Spinal cord (tissue), 9 donors: ENCODE measurements at regions not wholly inside any gene's neighbourhood (a gene's known extent, or its start where the extent isn't known, plus 50 kb on each side); places are given as distances from the start of the nearest gene placed in this dataset.
A peak's percentile ranks its signal among the peaks of the same experiment; 100 is the strongest.

ENCODE experiments used
- DNase-seq, 6 donors: peaks; one replicate each; pipeline versions ENCODE4 v3.0.0 to v3.0.0-alpha.2; 2013 to 2015; ENCODE audit warnings: low spot score in 6 of 6, low read depth in 4 of 6
- H3K27ac ChIP-seq: one replicate; pipeline ENCODE4 v1.5.1; 2013; ENCODE audit warnings: low read depth, low read length, control low read depth
- H3K27me3 ChIP-seq: one replicate; pipeline ENCODE4 v1.6.1; 2013; ENCODE audit warnings: low read length; ENCODE audit not compliant: control insufficient read depth, insufficient read depth
- H3K36me3 ChIP-seq: one replicate; pipeline ENCODE4 v1.6.1; 2013; ENCODE audit warnings: low read length; ENCODE audit not compliant: control insufficient read depth, insufficient read depth
- H3K4me1 ChIP-seq: one replicate; pipeline ENCODE4 v1.6.1; 2013; ENCODE audit warnings: low read length; ENCODE audit not compliant: control insufficient read depth, insufficient read depth
- H3K4me3 ChIP-seq: one replicate; pipeline ENCODE4 v1.5.1; 2013; ENCODE audit warnings: low read depth, low read length, control low read depth
- H3K9me3 ChIP-seq: one replicate; pipeline ENCODE4 v1.6.1; 2013; ENCODE audit warnings: low read length; ENCODE audit not compliant: control insufficient read depth, insufficient read depth
- WGBS: methylation state at CpG from one replicate; pipeline ENCODE4 v1.1.5; 2013; ENCODE audit warnings: missing lambda C conversion rate; ENCODE audit not compliant: insufficient coverage; 5-methylcytosine and 5-hydroxymethylcytosine counted together
- donor health status: healthy.

GRCh38 chr3:26070854-26071253 lies 281.0 kb downstream of the OXSM start:
- H3K27ac ChIP-seq: no peak overlapping the region
- H3K4me1 ChIP-seq: no peaks in the 10 kb centered on the region
- no peak overlapping the region for H3K4me3 ChIP-seq
- H3K36me3 ChIP-seq: no peaks in the 10 kb centered on the region
- 100% methylated on average over 1 of the region's 1 CpG for WGBS
- DNase-seq: no peak
- no peaks in the 10 kb centered on the region for H3K27me3 ChIP-seq
- H3K9me3 ChIP-seq: no peaks in the 10 kb centered on the region

DNA sequence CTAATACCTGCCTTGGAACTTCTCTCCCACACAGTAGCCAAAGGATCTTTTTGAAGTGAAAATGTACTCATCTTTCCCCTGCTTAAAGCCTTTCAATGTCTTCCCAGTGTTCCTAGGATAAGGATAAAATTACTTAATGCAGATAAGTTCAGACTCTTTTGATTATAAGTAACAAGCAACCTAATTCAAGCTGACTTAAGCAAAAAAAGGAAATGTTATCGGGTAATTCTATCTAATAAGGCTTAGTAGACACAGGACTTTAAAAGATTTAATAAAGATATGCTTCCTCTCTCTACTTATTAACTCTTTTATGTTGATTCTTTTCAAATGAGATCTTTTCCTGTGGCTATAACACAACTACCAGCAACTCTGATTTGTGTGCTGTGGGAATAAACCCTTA lies 284.2 kb downstream of the OXSM start:
- H3K9me3 ChIP-seq: no peaks in the 10 kb centered on the region
- no peaks in the 10 kb centered on the region for H3K36me3 ChIP-seq
- no peak for DNase-seq
- no CpG with 5 or more reads among the region's 1 CpG for WGBS
- no peak overlapping the region for H3K4me3 ChIP-seq
- H3K27me3 ChIP-seq: no peaks in the 10 kb centered on the region
- no peaks in the 10 kb centered on the region for H3K4me1 ChIP-seq
- no peak overlapping the region for H3K27ac ChIP-seq

GRCh38 chr3:26078539-26078938 lies 288.6 kb downstream of the OXSM start:
- H3K27me3 ChIP-seq: no peaks in the 10 kb centered on the region
- no CpG with 5 or more reads among the region's 1 CpG for WGBS
- H3K9me3 ChIP-seq: no peaks in the 10 kb centered on the region
- H3K4me3 ChIP-seq: no peak overlapping the region
- H3K27ac ChIP-seq: no peak overlapping the region
- no peaks in the 10 kb centered on the region for H3K4me1 ChIP-seq
- H3K36me3 ChIP-seq: no peaks in the 10 kb centered on the region
- peak in 1 of 6 donors; percentile 19 for DNase-seq

- H3K4me1 ChIP-seq: no peaks in the 10 kb centered on the region
- 100% methylated on average over 1 of the region's 1 CpG for WGBS
- H3K27me3 ChIP-seq: no peaks in the 10 kb centered on the region
- no peaks in the 10 kb centered on the region for H3K36me3 ChIP-seq
- H3K9me3 ChIP-seq: no peaks in the 10 kb centered on the region
- DNase-seq: no peak
- H3K27ac ChIP-seq: no peak overlapping the region
- no peak overlapping the region for H3K4me3 ChIP-seq
Measured at GRCh38 chr3:26081166-26081565, 291.3 kb downstream of the OXSM start.

GRCh38 chr3:26081806-26082205 lies 291.9 kb downstream of the OXSM start:
- Histone ChIP-seq H3K4me1 (no peaks in the 10 kb centered on the region), H3K9me3 (no peaks in the 10 kb centered on the region), H3K27ac (no peak overlapping the region), H3K27me3 (no peaks in the 10 kb centered on the region), H3K36me3 (no peaks in the 10 kb centered on the region), H3K4me3 (no peak overlapping the region)
- DNase-seq: peak in 1 of 6 donors; percentile 28
- WGBS: no CpG with 5 or more reads among the region's 1 CpG

- 100% methylated on average over 1 of the region's 3 CpGs for WGBS
- DNase-seq: peak in 1 of 6 donors; percentile 68
- no peaks in the 10 kb centered on the region for H3K36me3 ChIP-seq
- H3K4me3 ChIP-seq: no peak overlapping the region
- H3K27me3 ChIP-seq: no peaks in the 10 kb centered on the region
- H3K9me3 ChIP-seq: no peaks in the 10 kb centered on the region
- H3K4me1 ChIP-seq: no peaks in the 10 kb centered on the region
- H3K27ac ChIP-seq: no peak overlapping the region
Measured at GRCh38 chr3:26082911-26083310, 293.0 kb downstream of the OXSM start.

DNA sequence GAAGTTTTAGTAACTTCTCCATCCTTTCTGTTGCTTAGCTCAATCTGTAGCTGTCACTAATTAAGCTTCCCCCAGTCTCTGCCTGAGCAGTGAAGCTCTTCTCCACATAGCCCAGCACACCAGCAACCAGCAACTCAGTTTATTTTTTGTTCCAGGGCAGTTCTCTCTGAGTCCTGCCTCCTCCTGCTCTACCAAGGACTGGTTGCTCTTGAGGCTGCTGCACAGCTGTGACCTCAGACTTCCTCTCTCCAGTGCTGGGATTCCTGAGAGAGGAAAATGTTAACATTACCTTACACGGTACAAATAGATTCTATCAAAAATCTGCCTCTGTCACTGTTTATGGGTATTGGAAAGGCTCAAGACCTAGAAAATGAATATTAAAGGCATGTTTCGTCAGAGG lies 294.7 kb downstream of the OXSM start:
- no peaks in the 10 kb centered on the region for H3K27me3 ChIP-seq
- no peak for DNase-seq
- H3K36me3 ChIP-seq: no peaks in the 10 kb centered on the region
- H3K9me3 ChIP-seq: no peaks in the 10 kb centered on the region
- no peaks in the 10 kb centered on the region for H3K4me1 ChIP-seq
- no peak overlapping the region for H3K27ac ChIP-seq
- no CpG with 5 or more reads among the region's 2 CpGs for WGBS
- H3K4me3 ChIP-seq: no peak overlapping the region

GRCh38 chr3:26087751-26088150 lies 297.9 kb downstream of the OXSM start:
- no peaks in the 10 kb centered on the region for H3K27me3 ChIP-seq
- WGBS: 75% methylated on average over 2 of the region's 3 CpGs
- H3K4me1 ChIP-seq: no peaks in the 10 kb centered on the region
- H3K36me3 ChIP-seq: no peaks in the 10 kb centered on the region
- no peak overlapping the region for H3K4me3 ChIP-seq
- no peak for DNase-seq
- H3K27ac ChIP-seq: no peak overlapping the region
- H3K9me3 ChIP-seq: no peaks in the 10 kb centered on the region

GRCh38 chr3:26089249-26089648 lies 299.4 kb downstream of the OXSM start:
- Histone ChIP-seq H3K9me3 (no peaks in the 10 kb centered on the region), H3K27me3 (no peaks in the 10 kb centered on the region), H3K36me3 (no peaks in the 10 kb centered on the region), H3K4me3 (no peak overlapping the region), H3K4me1 (no peaks in the 10 kb centered on the region), H3K27ac (no peak overlapping the region)
- no peak for DNase-seq
- WGBS: no CpG with 5 or more reads among the region's 1 CpG

DNA sequence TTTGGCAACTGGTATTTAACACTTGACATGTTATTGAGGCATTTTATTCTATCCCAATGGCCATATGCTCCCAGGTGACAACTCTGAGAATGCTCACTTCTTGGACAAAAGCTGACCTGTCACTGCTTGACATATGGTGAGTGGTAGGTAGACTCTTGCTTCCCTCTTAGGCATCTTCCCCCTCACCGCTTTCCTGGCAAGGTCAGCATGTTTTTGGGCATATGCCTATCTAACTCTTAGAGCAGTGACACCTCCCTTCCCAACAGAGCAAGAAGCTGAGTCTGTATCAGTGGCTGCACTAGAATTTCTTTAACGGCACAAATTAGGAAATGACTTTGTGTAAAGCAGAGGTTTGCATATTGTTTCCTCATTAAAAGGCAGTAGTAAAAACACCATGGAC lies 300.7 kb downstream of the OXSM start:
- Histone ChIP-seq H3K27ac (no peak overlapping the region), H3K4me3 (no peak overlapping the region)
- WGBS: no CpG with 5 or more reads among the region's 2 CpGs

More for the DNA sequence above, 300.7 kb downstream of the OXSM start:
- no peaks in the 10 kb centered on the region for H3K4me1 ChIP-seq
- H3K9me3 ChIP-seq: no peaks in the 10 kb centered on the region
- DNase-seq: no peak
- no peaks in the 10 kb centered on the region for H3K36me3 ChIP-seq
- H3K27me3 ChIP-seq: no peaks in the 10 kb centered on the region
